ENCODE measurements at regions not wholly inside any gene's neighbourhood (a gene's known extent, or its start where the extent isn't known, plus 50 kb on each side); places are given as distances from the start of the nearest gene placed in this dataset.

DNA sequence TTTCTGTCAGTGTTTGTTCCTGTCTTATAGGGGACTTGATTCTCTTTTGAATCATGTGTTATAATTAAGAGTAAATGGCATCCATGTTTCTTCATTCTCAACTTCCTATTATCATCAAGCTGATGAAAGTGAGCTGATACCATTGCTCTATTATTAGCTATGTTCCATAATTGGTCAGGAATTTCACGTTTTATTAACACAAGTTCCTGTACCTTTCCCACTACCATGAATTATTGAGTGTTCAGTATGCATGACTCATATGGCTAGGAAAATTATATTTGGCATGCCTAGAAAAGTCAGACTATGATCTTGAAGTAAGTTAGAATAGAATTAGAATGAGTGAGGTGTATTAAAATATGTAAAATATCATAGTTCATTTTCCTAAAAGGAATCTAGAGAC is 278.9 kb upstream of the LRRC3B start:
- Histone ChIP-seq H3K9me3 (replicated peaks) (no peaks in the 10 kb centered on the region), H3K4me1 (no peaks in the 10 kb centered on the region), H3K27ac (replicated peaks) (no peak overlapping the region), H3K36me3 (no peaks in the 10 kb centered on the region), H3K27me3 (ENCODE audit: low read depth) (no peaks in the 10 kb centered on the region), H3K4me3 (no peak overlapping the region)
- TF ChIP-seq, protein P1, sequence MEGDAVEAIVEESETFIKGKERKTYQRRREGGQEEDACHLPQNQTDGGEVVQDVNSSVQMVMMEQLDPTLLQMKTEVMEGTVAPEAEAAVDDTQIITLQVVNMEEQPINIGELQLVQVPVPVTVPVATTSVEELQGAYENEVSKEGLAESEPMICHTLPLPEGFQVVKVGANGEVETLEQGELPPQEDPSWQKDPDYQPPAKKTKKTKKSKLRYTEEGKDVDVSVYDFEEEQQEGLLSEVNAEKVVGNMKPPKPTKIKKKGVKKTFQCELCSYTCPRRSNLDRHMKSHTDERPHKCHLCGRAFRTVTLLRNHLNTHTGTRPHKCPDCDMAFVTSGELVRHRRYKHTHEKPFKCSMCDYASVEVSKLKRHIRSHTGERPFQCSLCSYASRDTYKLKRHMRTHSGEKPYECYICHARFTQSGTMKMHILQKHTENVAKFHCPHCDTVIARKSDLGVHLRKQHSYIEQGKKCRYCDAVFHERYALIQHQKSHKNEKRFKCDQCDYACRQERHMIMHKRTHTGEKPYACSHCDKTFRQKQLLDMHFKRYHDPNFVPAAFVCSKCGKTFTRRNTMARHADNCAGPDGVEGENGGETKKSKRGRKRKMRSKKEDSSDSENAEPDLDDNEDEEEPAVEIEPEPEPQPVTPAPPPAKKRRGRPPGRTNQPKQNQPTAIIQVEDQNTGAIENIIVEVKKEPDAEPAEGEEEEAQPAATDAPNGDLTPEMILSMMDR (IDR thresholded peaks at IDR 0.05; ENCODE audit: borderline replicate concordance): no peak
- no peak for DNase-seq
- intact Hi-C loops (cut with micrococcal nuclease): no loop called here

DNA sequence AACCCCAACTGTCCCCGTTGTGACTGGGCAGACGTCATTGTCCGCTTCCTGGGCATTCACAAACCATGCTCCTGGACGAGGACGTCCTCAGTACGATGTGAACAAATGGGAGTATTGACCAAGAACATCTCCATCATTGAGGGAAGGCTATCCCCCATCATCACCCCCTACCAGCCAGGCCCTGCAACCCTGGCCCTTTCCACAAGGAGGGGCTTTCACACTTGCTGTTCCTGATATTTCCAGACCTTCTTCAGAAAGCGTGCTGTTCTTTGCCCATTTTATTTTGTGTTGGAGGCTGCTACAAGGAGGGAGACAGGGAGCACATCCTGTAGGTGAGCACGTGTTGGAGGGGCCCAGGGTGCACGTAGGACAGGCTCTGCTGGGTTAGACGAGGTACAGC is 277.0 kb upstream of the LRRC3B start:
- Histone ChIP-seq H3K36me3 (no peaks in the 10 kb centered on the region), H3K4me1 (no peaks in the 10 kb centered on the region), H3K4me3 (no peak overlapping the region), H3K9me3 (replicated peaks) (peaks cover 15% of the 10 kb centered on the region), H3K27me3 (ENCODE audit: low read depth) (no peaks in the 10 kb centered on the region), H3K27ac (replicated peaks) (no peak overlapping the region)
- DNase-seq: no peak
- intact Hi-C loops (cut with micrococcal nuclease): no loop called here
- TF ChIP-seq, protein P1 (IDR thresholded peaks at IDR 0.05; ENCODE audit: borderline replicate concordance): no peak

DNA sequence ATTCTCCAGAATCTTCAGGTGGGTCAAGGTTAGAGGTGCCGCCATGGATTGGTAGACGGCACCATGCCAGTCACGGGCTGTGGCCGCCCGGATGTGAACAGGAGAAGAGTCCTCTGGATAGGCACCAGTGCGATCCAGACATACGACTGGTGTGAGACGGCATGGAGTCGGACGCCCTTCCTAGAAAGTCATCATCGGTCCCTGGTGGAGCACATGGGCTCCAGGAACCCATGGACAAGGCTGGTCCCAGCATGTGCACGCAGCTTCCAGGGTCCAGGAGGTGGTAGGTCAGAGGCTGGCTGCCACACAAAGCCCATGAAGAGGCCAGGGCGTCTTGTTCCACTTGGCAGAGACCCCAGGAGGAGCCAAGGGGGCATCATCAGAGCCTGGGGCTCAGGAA is 276.1 kb upstream of the LRRC3B start:
- intact Hi-C loops (cut with micrococcal nuclease): no loop called here
- DNase-seq: no peak
- Histone ChIP-seq H3K4me3 (no peak overlapping the region), H3K9me3 (replicated peaks) (peaks cover 23% of the 10 kb centered on the region), H3K36me3 (no peaks in the 10 kb centered on the region), H3K27me3 (ENCODE audit: low read depth) (no peaks in the 10 kb centered on the region), H3K27ac (replicated peaks) (no peak overlapping the region), H3K4me1 (no peaks in the 10 kb centered on the region)
- TF ChIP-seq, protein P1 (IDR thresholded peaks at IDR 0.05; ENCODE audit: borderline replicate concordance): no peak

DNA sequence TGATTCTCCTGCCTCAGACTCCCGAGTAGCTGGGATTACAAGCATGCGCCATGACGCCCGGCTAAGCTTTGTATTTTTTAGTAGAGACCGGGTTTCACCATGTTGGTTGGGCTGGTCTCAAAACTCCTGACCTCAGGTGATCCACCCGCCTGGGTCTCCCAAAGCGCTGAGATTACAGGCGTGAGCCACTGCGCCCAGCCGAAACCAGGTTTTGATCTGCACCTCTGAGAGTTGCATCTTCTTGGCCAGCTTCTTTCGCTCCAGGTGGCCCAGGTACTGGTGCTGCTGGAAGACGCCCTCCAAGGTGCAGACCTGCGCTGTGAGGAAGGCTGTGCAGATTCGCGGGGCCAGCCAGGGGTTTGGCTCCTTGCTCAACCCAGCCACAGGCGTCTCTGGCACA is 275.4 kb upstream of the LRRC3B start:
- DNase-seq: no peak
- Histone ChIP-seq H3K27ac (replicated peaks) (no peak overlapping the region), H3K9me3 (replicated peaks) (peaks cover 29% of the 10 kb centered on the region), H3K27me3 (ENCODE audit: low read depth) (no peaks in the 10 kb centered on the region), H3K4me3 (no peak overlapping the region), H3K4me1 (no peaks in the 10 kb centered on the region), H3K36me3 (no peaks in the 10 kb centered on the region)
- intact Hi-C loops (cut with micrococcal nuclease): no loop called here
- TF ChIP-seq, protein P1 (IDR thresholded peaks at IDR 0.05; ENCODE audit: borderline replicate concordance): no peak

DNA sequence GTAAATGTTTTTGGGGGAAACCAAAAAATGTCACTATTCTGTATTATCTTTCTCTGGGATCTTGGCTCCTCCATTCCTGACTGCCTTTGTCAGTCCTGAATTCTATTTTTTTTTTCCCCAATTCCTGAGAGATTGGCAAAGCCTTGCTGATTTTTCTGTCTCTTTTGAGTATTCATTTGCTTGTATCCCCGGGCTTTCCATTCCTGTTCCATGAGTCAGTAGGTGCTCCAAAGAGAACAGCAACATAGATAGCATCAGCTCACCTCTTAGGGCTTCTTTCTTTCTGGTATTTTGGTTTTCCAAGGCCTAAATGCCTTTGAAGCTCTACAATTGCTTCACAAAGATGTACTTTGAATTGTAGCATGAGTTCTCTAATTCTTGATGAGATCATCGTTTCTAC is 271.7 kb upstream of the LRRC3B start:
- Histone ChIP-seq H3K4me1 (no peaks in the 10 kb centered on the region), H3K4me3 (no peak overlapping the region), H3K36me3 (no peaks in the 10 kb centered on the region), H3K27me3 (ENCODE audit: low read depth) (no peaks in the 10 kb centered on the region), H3K9me3 (replicated peaks) (peaks cover 29% of the 10 kb centered on the region), H3K27ac (replicated peaks) (no peak overlapping the region)
- TF ChIP-seq, protein P1 (IDR thresholded peaks at IDR 0.05; ENCODE audit: borderline replicate concordance): no peak
- intact Hi-C loops (cut with micrococcal nuclease): no loop called here
- DNase-seq: no peak

DNA sequence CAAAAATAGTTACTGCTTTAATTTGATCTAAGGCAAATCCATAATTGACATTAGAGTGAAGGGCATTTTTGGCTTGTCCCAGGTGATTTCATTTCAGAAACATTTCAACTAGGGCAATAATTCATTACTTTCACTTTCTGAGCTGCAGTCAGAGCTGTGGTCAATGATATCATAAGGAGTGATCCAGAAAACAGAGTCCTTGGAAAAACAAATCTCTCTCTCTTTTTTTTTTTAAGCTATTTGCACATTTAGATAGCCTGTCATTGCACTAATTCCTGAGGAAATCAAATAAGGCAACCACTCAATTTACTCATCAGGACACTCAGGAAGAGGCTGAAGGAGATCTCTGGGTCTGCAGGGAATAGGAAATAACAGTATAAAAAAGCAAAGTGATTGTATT is 269.5 kb upstream of the LRRC3B start:
- TF ChIP-seq, protein P1 (IDR thresholded peaks at IDR 0.05; ENCODE audit: borderline replicate concordance): no peak
- intact Hi-C loops (cut with micrococcal nuclease): no loop called here
- no peak for DNase-seq
- no peak overlapping the region for H3K4me3 ChIP-seq
- H3K36me3 ChIP-seq: no peaks in the 10 kb centered on the region
- no peaks in the 10 kb centered on the region for H3K27me3 ChIP-seq (ENCODE audit: low read depth)
- H3K4me1 ChIP-seq: no peaks in the 10 kb centered on the region
- H3K27ac ChIP-seq (replicated peaks): no peak overlapping the region
- H3K9me3 ChIP-seq (replicated peaks): peaks cover 29% of the 10 kb centered on the region
